ENCODE measurements at regions not wholly inside any gene's neighbourhood (a gene's known extent, or its start where the extent isn't known, plus 50 kb on each side); places are given as distances from the start of the nearest gene placed in this dataset.

DNA sequence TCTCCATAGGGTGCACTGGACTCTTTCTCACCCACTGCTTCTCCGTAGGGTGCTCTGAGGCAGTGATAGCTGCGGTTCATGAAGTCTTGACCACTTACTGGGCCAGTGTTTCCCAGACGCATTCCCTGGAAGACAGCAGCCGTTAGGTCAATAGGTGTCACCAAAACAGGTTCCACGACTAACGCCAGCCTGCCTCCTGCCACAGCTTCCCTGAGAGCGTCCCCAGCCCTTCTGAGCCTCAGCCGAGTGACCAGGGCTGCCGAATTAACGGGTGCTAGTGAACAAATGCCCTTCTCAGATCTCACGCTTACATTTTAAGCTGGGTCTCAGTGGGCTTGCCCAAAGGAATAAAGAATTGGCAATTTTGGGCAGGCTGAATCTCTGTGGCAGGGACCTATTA, 188.7 kb upstream of the TNRC6C start:
- no peak overlapping the region for H3K27ac ChIP-seq (ENCODE audit: low read depth)

DNA sequence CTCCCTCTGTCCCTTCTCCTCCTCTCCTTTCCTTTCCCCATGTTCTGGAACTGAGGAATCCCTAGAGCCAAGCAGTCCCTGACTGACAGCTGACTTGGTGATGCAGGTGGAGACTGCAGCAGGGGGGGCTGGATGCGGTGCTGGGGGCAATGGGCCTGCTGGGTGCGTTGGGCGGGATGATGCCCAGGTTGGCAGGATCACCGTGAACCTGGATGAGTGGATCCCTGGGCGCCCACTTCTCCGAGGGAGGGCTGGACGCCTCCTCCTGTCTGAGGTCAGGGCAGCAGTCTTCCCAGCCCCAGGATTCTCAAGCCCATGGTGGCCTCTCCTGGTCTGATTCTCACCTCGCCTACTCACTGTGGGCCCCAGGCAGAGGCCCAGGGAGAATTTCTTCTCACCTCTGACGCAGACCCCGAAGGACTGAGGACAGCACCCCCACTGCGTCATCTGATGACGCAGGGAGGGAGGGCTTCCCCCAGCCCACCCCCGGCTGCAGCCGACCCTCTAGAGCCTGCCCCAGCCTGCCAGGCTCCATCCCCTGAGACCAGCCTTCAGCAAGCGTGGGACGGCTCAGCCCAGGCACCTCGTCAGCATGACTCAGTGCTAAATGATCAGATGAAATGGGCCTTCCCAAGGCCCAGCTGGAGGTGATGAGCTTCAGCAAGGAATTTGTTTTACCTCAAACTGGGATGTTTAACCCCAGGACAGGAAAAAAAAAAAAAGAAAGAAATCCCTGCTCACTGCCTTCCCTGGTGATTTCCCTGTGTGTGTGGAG, 188.0 kb upstream of the TNRC6C start:
- 85% methylated on average over 17 of the region's 17 CpGs for WGBS
- no peak for DNase-seq (ENCODE audit: extremely low spot score)
- Histone ChIP-seq H3K36me3 (ENCODE audit: insufficient read depth) (no peaks in the 10 kb centered on the region), H3K4me1 (ENCODE audit: insufficient read depth) (no peaks in the 10 kb centered on the region), H3K27ac (ENCODE audit: low read depth) (no peak overlapping the region), H3K4me3 (ENCODE audit: low read depth, low read length) (no peak overlapping the region)

More for the DNA sequence above, 188.7 kb upstream of the TNRC6C start:
- WGBS = 84% methylated on average over 11 of the region's 11 CpGs
- Histone ChIP-seq H3K36me3 (ENCODE audit: insufficient read depth) (no peaks in the 10 kb centered on the region), H3K4me3 (ENCODE audit: low read depth, low read length) (no peak overlapping the region), H3K4me1 (ENCODE audit: insufficient read depth) (no peaks in the 10 kb centered on the region)
- DNase-seq (ENCODE audit: extremely low spot score) = no peak

DNA sequence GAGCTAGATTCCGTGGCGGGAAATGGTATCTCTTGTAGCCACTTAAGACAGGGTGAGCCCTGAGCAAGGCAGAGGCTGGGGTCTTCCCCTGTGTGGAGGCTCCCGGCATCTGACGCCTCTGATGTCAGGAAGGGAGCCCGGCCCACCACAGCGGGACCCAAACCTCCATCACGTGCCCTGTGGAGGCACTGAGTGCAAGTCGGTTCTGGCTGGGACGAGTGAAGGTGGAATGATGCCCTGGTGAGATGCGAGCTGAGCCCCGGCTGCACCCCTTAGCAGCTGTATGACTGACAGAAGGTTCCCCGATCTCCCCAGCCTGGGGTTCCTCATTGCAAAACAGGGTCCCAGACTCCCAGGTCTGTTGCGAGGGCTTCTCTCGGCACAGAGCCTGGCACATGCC, 187.4 kb upstream of the TNRC6C start:
- no peak overlapping the region for H3K4me3 ChIP-seq (ENCODE audit: low read depth, low read length)
- no peak for DNase-seq (ENCODE audit: extremely low spot score)
- H3K4me1 ChIP-seq (ENCODE audit: insufficient read depth) = no peaks in the 10 kb centered on the region
- 95% methylated on average over 14 of the region's 14 CpGs for WGBS
- H3K27ac ChIP-seq (ENCODE audit: low read depth) = no peak overlapping the region
- H3K36me3 ChIP-seq (ENCODE audit: insufficient read depth) = no peaks in the 10 kb centered on the region

DNA sequence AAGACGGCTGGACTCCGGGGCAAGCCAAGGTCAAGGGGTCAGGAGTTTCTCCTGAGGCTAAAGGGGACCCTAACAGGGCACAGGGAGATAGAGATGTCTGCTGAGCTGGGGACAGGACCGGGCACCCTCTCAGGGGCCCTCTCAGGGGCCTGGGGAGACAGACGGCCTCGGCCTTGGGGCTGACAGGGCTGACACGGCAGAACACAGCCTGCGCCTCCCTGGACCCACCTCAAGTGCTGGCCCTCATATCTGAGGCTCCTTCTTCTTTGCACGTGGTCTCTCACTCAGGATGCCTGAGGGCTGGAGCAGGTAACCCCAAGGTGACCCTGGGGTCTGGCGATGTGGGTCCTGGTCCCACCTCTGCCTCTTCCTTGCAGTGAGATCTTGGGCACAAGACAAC, 186.9 kb upstream of the TNRC6C start:
- Histone ChIP-seq H3K4me3 (ENCODE audit: low read depth, low read length) (no peak overlapping the region), H3K36me3 (ENCODE audit: insufficient read depth) (no peaks in the 10 kb centered on the region), H3K27ac (ENCODE audit: low read depth) (no peak overlapping the region), H3K4me1 (ENCODE audit: insufficient read depth) (no peaks in the 10 kb centered on the region)
- 91% methylated on average over 9 of the region's 9 CpGs for WGBS
- no peak for DNase-seq (ENCODE audit: extremely low spot score)

DNA sequence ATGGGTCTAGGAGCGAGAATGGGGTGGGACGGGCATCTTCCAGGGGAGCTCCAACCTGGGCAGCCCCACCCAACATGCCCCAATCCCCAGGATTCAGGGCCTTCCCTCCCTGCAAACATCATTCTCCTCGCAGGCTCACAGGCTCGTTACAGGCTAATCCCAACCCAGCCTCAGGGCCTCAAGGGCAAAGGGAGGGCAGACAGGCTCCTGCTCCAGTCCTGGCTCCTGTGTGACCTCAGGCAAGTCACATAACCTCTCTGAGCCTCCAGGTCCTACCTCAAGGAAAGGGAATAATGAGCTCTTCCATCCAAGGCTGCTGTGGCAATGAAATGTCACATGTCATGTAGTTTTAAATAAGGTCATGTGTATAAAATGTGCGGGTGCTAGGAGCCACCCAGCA, 186.5 kb upstream of the TNRC6C start:
- 96% methylated on average over 5 of the region's 5 CpGs for WGBS
- Histone ChIP-seq H3K27ac (ENCODE audit: low read depth) (no peak overlapping the region), H3K4me3 (ENCODE audit: low read depth, low read length) (no peak overlapping the region), H3K36me3 (ENCODE audit: insufficient read depth) (no peaks in the 10 kb centered on the region), H3K4me1 (ENCODE audit: insufficient read depth) (no peaks in the 10 kb centered on the region)
- DNase-seq (ENCODE audit: extremely low spot score) = no peak

DNA sequence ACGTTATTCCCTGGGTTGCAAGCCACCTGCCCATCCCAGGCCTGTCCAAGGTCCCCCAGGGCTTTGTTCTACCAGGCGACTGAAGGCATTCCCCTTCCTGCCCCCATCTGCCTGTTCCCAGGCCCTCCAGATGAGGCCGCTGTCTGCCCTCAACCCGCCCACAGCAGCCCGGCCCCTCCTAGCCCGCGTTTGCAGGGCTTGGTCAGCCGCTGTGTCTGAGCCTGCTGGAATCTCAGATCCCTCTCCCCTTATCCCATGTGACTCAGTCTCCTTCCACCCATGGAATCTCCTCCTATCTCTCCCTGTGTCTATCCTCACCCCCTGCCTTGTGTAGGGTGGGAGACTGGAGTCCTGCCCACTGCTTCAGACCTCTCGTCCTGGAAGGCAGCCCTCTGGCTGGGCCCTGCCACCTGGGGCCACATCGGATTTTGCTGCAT, 186.0 kb upstream of the TNRC6C start:
- Histone ChIP-seq H3K36me3 (ENCODE audit: insufficient read depth) (no peaks in the 10 kb centered on the region), H3K4me1 (ENCODE audit: insufficient read depth) (no peaks in the 10 kb centered on the region), H3K4me3 (ENCODE audit: low read depth, low read length) (no peak overlapping the region), H3K27ac (ENCODE audit: low read depth) (no peak overlapping the region)
- DNase-seq (ENCODE audit: extremely low spot score) = no peak
- WGBS = 40% methylated on average over 10 of the region's 10 CpGs

DNA sequence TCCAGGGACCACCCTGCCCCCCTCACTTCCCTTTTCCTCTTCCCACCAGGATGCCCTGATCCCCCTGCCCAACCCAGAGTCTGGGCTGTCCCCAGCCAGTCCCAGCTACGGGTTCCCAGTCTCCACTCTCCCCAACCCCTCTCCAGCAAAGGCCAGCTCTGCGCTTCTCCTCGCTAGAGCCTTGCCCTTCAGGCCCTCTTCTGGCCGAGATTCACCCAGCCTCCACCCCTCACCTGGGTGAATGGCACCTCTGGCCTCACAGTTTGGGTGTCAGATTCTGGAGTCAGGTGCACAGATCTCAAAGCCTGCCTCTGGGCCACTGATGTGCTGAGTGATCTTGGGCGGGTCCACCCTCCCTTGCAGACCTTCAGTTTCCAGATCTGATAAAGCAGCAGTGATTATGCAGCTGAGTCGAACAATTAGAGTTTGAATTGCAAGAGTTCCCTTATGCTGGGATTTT, 185.6 kb upstream of the TNRC6C start:
- no peak for DNase-seq (ENCODE audit: extremely low spot score)
- no peak overlapping the region for H3K4me3 ChIP-seq (ENCODE audit: low read depth, low read length)
- no peaks in the 10 kb centered on the region for H3K36me3 ChIP-seq (ENCODE audit: insufficient read depth)
- 61% methylated on average over 6 of the region's 6 CpGs for WGBS
- H3K27ac ChIP-seq (ENCODE audit: low read depth) = no peak overlapping the region
- H3K4me1 ChIP-seq (ENCODE audit: insufficient read depth) = no peaks in the 10 kb centered on the region

DNA sequence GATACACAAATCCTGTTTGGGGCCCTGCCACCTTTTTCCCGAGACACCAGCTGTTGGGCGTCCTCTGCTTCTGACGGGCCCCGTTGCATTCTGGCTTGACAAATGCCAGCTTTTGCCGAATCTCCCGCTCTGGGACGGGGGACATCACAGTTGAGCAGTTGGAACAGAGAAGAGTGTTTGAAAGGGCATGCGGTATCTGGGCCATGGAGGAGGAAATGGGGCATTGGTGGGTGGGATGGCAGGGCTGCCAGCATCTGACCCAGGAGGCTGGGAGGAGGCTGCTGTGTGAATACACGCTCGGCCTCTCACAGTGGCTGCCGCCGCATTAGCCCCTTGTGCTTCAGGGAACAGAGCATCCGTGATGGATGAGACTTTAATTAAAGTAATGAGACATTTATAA, 184.3 kb upstream of the TNRC6C start:
- H3K4me1 ChIP-seq (ENCODE audit: insufficient read depth) = no peaks in the 10 kb centered on the region
- H3K36me3 ChIP-seq (ENCODE audit: insufficient read depth) = no peaks in the 10 kb centered on the region
- 94% methylated on average over 13 of the region's 13 CpGs for WGBS
- H3K4me3 ChIP-seq (ENCODE audit: low read depth, low read length) = no peak overlapping the region
- H3K27ac ChIP-seq (ENCODE audit: low read depth) = no peak overlapping the region
- DNase-seq (ENCODE audit: extremely low spot score) = no peak

DNA sequence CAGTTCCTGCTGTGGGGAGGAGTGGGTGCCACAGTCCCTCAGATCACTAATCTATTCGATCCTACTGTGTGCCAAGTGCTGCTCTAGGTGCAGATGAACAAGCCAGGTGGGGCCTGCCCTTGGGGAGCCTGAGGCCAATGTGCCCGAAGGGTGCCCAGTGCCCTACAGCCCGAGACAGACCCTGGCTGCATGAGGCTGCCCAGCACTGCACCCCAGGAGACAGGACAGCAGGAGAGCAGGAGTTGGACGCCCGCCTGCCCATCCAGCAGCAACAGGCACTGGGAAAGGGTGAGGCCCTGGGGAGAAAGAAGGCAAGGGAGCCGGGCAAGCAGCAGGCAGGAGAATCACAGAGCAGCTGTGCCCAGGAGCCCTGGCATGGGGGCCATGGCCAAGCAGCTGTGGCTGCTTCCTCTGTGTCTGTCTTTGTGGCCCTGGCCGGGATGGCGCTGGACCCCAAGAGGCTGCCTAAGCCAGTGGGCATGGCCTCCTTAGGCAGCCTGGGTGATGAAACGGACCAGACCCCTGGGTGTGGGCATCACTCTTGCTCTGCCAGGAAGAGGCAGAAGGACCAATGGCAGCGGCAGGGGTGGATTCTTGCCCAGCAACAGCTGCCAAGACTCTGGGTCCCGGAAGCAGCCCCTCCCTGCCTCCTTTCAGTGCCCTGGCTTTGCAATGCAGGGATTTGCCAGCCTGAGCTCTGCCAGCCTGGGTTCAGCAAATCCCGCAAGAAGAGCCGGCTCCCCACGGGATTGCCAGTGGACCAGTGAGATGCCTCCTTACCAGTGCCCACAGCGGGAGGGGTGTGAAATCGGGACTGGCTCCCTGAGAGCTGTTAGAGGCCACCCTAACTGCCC, 179.6 kb upstream of the TNRC6C start:
- Histone ChIP-seq H3K4me3 (ENCODE audit: low read depth, low read length) (no peak overlapping the region), H3K27ac (ENCODE audit: low read depth) (no peak overlapping the region), H3K36me3 (ENCODE audit: insufficient read depth) (no peaks in the 10 kb centered on the region), H3K4me1 (ENCODE audit: insufficient read depth) (no peaks in the 10 kb centered on the region)
- 76% methylated on average over 16 of the region's 16 CpGs for WGBS
- no peak for DNase-seq (ENCODE audit: extremely low spot score)

DNA sequence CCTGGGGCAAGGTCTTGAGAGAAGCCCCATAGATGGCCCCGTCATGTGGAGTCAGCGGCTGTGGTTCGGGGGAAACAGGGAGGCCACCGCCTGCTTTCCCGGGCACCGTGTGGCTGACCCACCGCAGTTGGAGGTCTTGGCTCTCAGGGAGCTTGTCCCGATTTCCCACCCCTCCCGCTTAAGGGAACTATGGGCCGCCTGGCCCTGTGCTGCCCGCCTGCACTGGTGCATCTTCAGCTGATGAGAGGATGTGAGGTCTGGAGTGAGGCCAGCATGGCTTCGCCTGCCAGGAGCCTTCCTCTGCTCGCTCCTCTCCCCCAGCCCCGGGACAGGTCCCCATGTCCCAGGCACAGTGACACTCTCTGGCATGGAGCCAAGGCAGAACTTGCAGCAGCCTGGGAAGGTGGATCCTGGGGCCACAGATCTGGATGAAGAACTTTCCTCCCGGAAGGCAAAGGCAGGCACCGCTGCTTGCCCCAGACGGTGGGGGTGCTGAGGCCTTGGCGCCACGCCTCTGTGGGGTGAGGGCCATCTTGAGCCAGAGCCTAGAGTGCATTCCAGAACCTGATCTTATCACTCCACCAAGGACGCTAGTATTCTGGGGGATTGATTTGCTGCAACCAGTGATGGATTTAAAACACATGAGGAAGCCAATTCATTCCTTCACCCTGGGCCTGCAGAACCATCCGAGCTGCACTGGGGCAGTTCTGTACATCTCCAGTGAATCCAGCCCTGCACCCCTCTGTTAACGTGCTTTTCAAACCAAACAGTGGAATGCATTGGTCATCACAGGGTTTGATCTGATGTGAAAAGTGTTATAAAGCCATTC, 178.6 kb upstream of the TNRC6C start:
- no peak for DNase-seq (ENCODE audit: extremely low spot score)
- no peak overlapping the region for H3K27ac ChIP-seq (ENCODE audit: low read depth)

DNA sequence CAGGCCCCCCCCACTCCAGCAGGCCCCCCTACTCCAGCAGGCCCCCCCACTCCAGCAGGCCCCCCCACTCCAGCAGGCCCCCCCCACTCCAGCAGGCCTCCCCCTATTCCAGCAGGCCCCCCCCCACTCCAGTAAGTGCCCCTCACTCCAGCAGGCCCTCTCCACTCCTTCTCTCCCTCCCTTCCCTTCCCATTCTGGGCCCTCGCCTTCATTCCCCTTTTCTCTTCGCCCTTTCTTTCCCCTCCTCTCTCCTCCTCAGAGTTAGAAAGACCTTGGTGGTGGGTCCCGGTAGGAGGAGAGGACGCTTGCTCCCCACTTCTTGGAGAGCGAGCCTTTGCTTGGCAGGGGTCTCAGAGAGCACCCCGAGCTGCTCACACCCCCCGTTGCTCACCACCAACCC, 177.0 kb upstream of the TNRC6C start:
- no peak overlapping the region for H3K27ac ChIP-seq (ENCODE audit: low read depth)
- no peaks in the 10 kb centered on the region for H3K36me3 ChIP-seq (ENCODE audit: insufficient read depth)
- 75% methylated on average over 7 of the region's 7 CpGs for WGBS
- no peak overlapping the region for H3K4me3 ChIP-seq (ENCODE audit: low read depth, low read length)
- no peaks in the 10 kb centered on the region for H3K4me1 ChIP-seq (ENCODE audit: insufficient read depth)
- DNase-seq (ENCODE audit: extremely low spot score) = no peak

More for the DNA sequence above, 178.6 kb upstream of the TNRC6C start:
- H3K4me1 ChIP-seq (ENCODE audit: insufficient read depth) = no peaks in the 10 kb centered on the region
- whole genome bisulfite sequencing = 37% methylated on average over 22 of the region's 22 CpGs
- no peaks in the 10 kb centered on the region for H3K36me3 ChIP-seq (ENCODE audit: insufficient read depth)
- H3K4me3 ChIP-seq (ENCODE audit: low read depth, low read length) = no peak overlapping the region

DNA sequence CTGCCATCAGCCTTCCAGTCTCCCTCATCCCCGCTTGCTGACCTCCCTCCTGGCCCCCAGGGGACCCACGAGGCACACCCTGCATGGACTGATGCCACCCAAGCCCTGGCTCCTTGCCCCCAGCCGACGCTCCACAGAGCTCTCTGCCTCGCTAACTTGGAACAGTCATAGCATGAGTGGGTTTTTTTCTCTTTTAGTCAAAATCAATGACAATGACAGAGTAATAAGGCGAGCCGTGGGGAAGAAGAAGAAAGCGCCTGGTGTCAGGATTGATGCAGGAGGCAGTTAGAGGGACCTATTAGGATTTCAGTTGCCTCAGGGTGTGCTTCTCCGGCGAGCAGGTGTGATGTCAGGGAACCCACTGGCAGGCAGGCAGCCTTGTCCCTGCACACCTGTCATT, 176.3 kb upstream of the TNRC6C start:
- Histone ChIP-seq H3K27ac (ENCODE audit: low read depth) (no peak overlapping the region), H3K36me3 (ENCODE audit: insufficient read depth) (no peaks in the 10 kb centered on the region), H3K4me1 (ENCODE audit: insufficient read depth) (no peaks in the 10 kb centered on the region), H3K4me3 (ENCODE audit: low read depth, low read length) (no peak overlapping the region)
- 72% methylated on average over 10 of the region's 10 CpGs for WGBS
- DNase-seq (ENCODE audit: extremely low spot score) = no peak

DNA sequence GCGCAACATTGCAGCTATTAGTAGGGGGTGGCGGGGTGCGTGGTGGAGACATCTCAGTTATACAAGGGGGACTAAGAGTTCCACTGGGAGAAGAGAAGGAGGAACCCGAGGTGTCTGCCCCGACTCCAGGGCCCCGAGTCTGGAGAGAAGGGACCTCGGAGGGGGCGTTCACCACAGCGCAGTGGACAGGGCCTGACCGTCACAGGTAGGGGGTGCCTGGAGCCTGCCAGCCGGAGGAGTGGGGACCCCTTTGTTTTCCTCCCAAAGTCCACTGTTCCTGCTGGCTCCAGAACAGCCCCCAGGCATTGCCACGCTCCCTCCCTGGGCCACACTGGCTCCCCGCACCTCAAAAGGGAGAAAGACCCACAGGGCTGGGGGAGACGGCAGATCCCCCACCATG, 175.9 kb upstream of the TNRC6C start:
- DNase-seq (ENCODE audit: extremely low spot score) = no peak
- H3K4me1 ChIP-seq (ENCODE audit: insufficient read depth) = no peaks in the 10 kb centered on the region
- H3K4me3 ChIP-seq (ENCODE audit: low read depth, low read length) = no peak overlapping the region
- H3K27ac ChIP-seq (ENCODE audit: low read depth) = no peak overlapping the region
- no peaks in the 10 kb centered on the region for H3K36me3 ChIP-seq (ENCODE audit: insufficient read depth)
- WGBS = 84% methylated on average over 14 of the region's 14 CpGs
